ENCODE measurements at regions not wholly inside any gene's neighbourhood (a gene's known extent, or its start where the extent isn't known, plus 50 kb on each side); places are given as distances from the start of the nearest gene placed in this dataset.
"Not testable (repeated sequence)": the region's sequence is repeated elsewhere in the genome, so short reads cannot be mapped to it uniquely, and the experiment has no call there.

DNA sequence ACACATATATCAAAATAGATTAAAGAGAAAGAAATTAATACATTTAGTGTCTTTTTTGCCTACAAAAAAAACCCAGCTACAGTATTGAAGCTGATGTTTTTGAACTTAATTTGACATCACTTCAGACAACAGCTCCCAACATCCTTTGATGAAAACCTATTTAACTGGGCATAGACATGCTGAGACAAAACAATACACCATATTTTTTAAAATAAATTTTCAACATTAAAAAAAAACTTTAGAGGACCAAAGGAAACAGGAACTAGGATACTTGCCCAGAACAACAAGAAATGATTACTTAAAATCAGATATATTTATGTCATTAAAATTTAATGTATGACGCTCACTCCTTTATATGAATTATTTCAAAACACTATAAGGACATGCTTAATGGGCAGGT is 178.1 kb downstream of the MREG start:
- Mint-ChIP-seq H3K27ac (no peak overlapping the region), H3K9me3 (no peaks in the 10 kb centered on the region), H3K4me1 (ENCODE audit: low read depth in 2 of 2) (no peaks in the 10 kb centered on the region), H3K27me3 (peaks cover 8 to 12% of the 10 kb centered on the region in 2 donors), H3K36me3 (no peaks in the 10 kb centered on the region), H3K4me3 (no peak overlapping the region)
- no peak for ATAC-seq
- no peak for DNase-seq (ENCODE audit: low spot score)

DNA sequence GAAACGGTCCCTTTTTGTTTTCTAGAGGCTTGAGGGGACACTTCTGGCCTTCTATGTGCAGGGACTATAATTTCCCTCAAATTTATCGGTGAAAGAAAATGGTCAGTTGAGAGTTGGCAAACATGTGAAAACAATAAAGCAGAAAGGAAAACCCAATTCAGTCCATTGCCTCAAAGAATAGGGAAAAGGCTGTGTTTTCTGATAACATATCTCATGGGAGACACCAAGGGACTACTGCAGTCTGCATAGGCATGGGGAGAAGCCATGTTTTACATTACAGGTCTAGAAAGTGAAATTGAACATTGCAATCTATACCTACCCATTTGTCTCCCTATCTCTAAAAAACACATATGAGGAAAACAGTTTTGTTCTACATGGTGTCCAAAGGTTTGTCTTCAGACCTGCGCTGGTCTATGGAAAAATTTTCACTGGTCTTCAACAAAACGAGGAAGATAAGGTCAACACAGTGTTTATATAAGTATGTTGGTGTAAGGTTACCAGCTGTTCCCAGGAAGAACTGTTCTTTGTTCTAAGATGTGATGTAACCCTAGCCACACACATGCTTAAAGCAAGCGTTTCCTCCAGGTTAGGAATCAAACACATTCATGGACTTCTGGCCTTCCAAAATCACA is 179.7 kb downstream of the MREG start:
- Mint-ChIP-seq H3K36me3 (no peaks in the 10 kb centered on the region), H3K4me1 (ENCODE audit: low read depth in 2 of 2) (no peaks in the 10 kb centered on the region), H3K27me3 (peaks cover 8 to 15% of the 10 kb centered on the region in 2 donors), H3K27ac (no peak overlapping the region), H3K4me3 (no peak overlapping the region), H3K9me3 (no peaks in the 10 kb centered on the region)
- ATAC-seq: no peak
- no peak for DNase-seq (ENCODE audit: low spot score)

DNA sequence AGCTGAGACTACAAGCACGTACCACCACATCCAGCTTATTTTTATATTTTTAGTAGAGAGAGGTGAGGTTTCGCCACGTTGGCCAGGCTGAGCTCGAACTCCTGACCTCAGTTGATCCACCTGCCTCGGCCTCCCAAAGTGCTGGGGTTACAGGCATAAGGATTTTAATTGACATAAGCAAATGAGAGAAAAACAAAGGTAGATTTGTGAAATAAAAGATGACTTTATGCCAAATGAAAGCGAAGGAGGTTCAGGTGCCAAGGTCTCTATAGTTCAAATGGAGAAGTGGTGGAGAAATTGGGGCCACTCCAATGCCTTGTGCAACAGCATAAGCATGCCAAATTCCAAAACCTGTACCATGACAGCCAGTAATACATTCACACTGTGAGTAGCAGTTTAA is 180.6 kb downstream of the MREG start:
- no peaks in the 10 kb centered on the region for H3K4me1 Mint-ChIP-seq (ENCODE audit: low read depth in 2 of 2)
- no peaks in the 10 kb centered on the region for H3K36me3 Mint-ChIP-seq
- DNase-seq (ENCODE audit: low spot score): no peak
- H3K27ac Mint-ChIP-seq: no peak overlapping the region
- H3K4me3 Mint-ChIP-seq: no peak overlapping the region
- peaks cover 8 to 12% of the 10 kb centered on the region in 2 donors for H3K27me3 Mint-ChIP-seq
- no peaks in the 10 kb centered on the region for H3K9me3 Mint-ChIP-seq
- ATAC-seq: no peak

DNA sequence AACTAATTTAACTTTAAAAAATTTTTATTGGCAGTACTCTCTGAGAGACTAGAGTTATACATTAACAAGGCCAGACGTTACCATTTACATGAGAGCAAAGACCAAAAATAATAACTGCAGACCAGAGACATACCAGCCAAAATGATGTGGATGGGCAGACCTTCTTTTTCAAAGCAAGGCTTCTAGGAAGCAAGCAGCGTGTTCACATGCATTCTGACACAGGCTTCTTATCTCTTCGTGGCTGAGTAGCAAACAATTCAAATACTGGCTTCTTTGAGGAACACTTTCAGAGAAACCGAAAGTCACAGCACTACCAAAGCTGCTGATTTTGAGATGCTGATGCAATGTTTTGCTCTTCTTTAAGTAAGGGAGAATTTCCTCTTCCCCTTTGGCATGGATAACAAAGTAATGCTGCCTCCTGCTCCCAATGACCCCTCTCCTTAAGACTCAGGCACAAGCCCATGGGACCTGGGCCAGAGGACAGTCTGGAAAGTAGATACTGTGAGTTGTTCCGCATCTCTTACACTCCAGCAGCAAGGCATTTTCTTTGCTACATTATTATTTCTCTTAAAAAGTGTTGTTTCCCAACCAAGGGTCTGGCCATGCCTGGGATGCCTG is 181.9 kb downstream of the MREG start:
- ATAC-seq (no peak), DNase-seq (ENCODE audit: low spot score) (no peak)
- Mint-ChIP-seq H3K9me3 (no peaks in the 10 kb centered on the region), H3K4me3 (no peak overlapping the region), H3K27ac (no peak overlapping the region), H3K27me3 (peaks cover 8 to 9% of the 10 kb centered on the region in 2 donors), H3K36me3 (no peaks in the 10 kb centered on the region), H3K4me1 (ENCODE audit: low read depth in 2 of 2) (no peaks in the 10 kb centered on the region)

DNA sequence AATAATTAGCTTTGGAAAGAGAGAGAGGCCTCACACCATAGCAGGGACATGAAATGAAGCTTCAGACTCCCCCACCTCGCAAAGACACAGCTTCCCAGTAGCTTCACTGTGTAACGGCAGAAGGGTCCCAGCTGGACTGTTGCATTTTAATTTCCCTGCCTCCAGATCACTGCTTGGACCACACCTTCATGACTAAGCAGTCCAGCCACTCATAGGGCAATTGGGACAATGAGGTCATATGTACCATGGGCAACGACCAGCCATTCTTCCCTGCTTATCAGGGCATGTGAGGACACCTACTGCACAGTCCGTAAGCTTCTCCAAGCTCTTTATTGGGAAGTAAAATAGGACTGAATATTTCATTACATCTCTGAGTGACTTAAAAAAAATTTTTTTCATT is 183.0 kb downstream of the MREG start:
- Mint-ChIP-seq H3K9me3 (no peaks in the 10 kb centered on the region), H3K27me3 (peaks cover 0 to 9% of the 10 kb centered on the region in 2 donors), H3K36me3 (no peaks in the 10 kb centered on the region), H3K27ac (no peak overlapping the region), H3K4me3 (no peak overlapping the region), H3K4me1 (ENCODE audit: low read depth in 2 of 2) (no peaks in the 10 kb centered on the region)
- DNase-seq (ENCODE audit: low spot score) (no peak), ATAC-seq (no peak)

DNA sequence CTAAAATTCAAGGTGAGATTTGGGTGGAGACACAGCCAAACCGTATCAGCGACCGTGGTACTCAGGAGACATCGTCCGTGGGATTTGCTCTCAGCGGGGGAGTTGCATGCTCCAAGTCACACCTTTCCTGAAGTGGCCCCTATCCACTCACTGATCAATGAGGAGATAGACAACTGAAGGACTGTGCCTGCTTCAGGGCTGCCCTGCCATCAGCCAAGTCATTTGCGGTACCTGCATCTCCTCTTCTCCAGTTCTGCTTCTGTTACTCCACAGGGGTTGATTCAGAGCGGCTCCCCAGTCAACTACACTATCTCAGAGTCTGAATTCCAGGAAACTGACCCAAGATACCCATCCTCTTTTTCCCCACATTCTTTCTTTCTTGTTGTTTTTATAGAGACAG is 184.1 kb downstream of the MREG start:
- Mint-ChIP-seq H3K9me3 (no peaks in the 10 kb centered on the region), H3K4me1 (ENCODE audit: low read depth in 2 of 2) (no peaks in the 10 kb centered on the region), H3K36me3 (no peaks in the 10 kb centered on the region), H3K27ac (no peak overlapping the region), H3K27me3 (peaks cover 0 to 9% of the 10 kb centered on the region in 2 donors), H3K4me3 (no peak overlapping the region)
- ATAC-seq: no peak
- DNase-seq (ENCODE audit: low spot score): no peak

DNA sequence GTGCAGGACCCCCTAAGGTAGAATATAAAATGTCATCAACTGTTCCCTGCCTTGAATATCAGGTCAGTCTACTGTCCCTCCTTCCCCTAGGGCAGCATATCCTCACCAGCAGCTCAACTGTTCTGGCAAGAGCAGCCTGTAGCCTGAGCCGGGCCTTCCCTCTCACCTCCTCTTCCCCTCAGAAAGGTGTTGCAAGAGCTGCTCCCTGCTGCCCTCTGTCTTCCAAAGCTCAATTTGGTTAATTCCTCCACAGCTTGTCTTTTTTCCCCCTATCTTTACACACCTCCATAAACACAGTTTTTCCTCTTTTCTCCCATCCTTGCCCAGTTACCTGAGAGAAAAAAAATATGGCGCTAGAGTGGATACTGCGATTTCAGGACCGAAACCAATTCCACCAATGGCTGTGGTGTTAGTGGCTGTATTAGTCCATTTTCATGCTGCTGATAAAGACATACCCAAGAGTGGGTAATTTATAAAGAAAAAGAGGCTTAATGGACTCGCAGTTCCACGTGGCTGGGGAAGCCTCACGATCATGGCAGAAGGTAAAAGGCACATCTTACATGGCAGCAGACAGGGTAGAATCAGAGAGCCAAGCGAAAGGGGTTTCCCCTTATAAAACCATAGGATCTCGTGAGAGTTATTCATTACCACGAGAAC is 184.7 kb downstream of the MREG start:
- no peak overlapping the region for H3K4me3 Mint-ChIP-seq
- ATAC-seq (peak; percentile 48 to 65), DNase-seq (ENCODE audit: low spot score) (no peak)
- H3K4me1 Mint-ChIP-seq (ENCODE audit: low read depth in 2 of 2): no peaks in the 10 kb centered on the region
- no peaks in the 10 kb centered on the region for H3K36me3 Mint-ChIP-seq
- H3K9me3 Mint-ChIP-seq: no peaks in the 10 kb centered on the region
- H3K27me3 Mint-ChIP-seq: peaks cover 0 to 9% of the 10 kb centered on the region in 2 donors
- H3K27ac Mint-ChIP-seq: no peak overlapping the region

DNA sequence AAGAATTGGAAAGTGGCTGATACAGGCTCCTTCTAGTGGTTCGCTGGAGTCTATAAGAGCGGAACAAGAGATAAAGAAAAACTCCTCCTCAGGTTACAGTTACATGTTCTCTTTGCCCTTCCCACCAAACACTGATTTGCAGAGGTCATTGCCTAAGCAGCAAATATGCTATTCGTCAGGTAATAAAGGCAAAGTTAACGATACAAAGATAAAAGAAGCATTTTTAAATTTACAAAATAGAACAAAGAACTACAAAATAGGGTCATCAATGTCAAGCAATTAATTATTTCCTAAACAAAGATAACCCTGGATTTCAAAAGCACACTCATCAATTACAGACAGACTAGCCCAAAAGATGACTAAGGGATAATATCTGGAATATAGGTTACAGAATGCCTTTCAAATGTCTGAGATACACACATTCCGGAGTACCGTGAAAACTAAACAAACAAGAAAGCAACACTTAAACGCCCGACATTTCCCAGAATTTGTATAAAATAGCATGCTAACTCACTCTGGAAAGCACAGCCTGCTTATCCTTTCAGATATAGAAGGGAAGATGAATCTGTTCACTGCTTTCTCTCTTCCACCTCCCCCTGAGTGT is 186.4 kb downstream of the MREG start:
- peaks cover 5 to 14% of the 10 kb centered on the region in 2 donors for H3K27me3 Mint-ChIP-seq
- no peak overlapping the region for H3K27ac Mint-ChIP-seq
- H3K4me3 Mint-ChIP-seq: no peak overlapping the region
- H3K4me1 Mint-ChIP-seq (ENCODE audit: low read depth in 2 of 2): no peaks in the 10 kb centered on the region
- H3K9me3 Mint-ChIP-seq: peaks cover 3% of the 10 kb centered on the region
- no peak for ATAC-seq
- peaks cover 3% of the 10 kb centered on the region for H3K36me3 Mint-ChIP-seq
- DNase-seq (ENCODE audit: low spot score): no peak

DNA sequence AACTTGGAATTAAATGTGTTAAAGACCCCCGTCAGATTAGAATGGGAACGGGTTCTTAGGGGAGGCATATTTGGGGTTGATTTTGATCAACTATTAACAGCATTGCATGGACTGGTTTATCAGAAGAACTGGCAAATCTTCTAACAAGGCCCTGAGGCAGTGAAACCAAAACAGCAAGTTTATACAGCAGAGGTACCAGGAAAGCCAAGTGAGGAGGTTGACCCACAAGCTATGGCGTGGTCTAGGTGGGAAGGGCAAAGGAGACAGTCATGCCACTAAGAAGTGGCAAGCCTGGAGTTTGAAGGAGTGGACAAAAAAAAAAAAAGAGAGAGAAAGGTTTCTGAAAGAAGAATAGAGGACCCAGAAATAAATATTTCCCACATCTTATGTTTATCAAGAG is 187.0 kb downstream of the MREG start:
- ATAC-seq: no peak
- Mint-ChIP-seq H3K9me3 (peaks cover 3% of the 10 kb centered on the region), H3K27ac (no peak overlapping the region), H3K36me3 (peaks cover 4% of the 10 kb centered on the region), H3K27me3 (peaks cover 11 to 17% of the 10 kb centered on the region in 2 donors), H3K4me1 (ENCODE audit: low read depth in 2 of 2) (no peaks in the 10 kb centered on the region), H3K4me3 (no peak overlapping the region)
- DNase-seq (ENCODE audit: low spot score): no peak

DNA sequence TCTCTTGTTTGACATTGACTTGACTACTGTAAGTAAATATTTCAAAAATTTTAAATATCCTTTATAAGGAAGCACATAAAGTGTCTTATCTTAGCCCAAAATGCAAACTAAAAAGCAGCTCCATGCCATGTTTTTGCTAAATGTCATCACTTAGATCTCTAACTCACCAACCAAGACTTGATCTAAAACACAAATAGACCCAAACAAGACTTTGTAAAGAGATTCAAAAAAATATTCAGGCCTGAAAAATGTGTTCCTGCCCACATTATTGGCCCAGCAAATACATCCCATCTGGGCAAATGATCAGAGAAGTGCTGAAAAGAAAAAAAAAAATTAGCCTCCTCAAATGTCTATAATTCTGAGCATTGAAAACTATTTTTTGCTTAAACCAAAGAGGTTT is 187.6 kb downstream of the MREG start:
- H3K4me1 Mint-ChIP-seq (ENCODE audit: low read depth in 2 of 2): no peaks in the 10 kb centered on the region
- peaks cover 16 to 18% of the 10 kb centered on the region in 2 donors for H3K27me3 Mint-ChIP-seq

DNA sequence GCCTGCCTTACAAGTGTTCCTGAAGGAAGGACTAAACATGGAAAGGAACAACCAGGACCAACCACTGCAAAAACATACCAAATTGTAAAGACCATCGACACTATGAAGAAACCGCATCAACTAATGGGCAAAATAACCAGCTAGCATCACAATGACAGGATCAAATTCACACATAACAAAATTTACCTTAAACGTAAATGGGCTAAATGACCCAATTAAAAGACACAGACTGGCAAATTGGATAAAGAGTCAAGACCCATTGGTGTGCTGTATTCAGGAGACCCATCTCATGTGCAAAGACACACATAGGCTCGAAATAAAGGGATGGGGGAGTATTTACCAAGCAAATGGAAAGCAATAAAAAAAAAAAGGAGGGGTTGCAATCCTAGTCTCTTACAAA is 192.1 kb downstream of the MREG start:
- not testable (repeated sequence) for H3K4me3 Mint-ChIP-seq; H3K9me3 Mint-ChIP-seq; DNase-seq (ENCODE audit: low spot score); ATAC-seq; H3K27ac Mint-ChIP-seq; H3K4me1 Mint-ChIP-seq (ENCODE audit: low read depth in 2 of 2)
- Mint-ChIP-seq H3K27me3 (peaks cover 25 to 42% of the 10 kb centered on the region in 2 donors), H3K36me3 (peaks cover 13% of the 10 kb centered on the region)

More for the DNA sequence above, 187.6 kb downstream of the MREG start:
- DNase-seq (ENCODE audit: low spot score) (no peak), ATAC-seq (no peak)
- no peak overlapping the region for H3K4me3 Mint-ChIP-seq
- peaks cover 6% of the 10 kb centered on the region for H3K36me3 Mint-ChIP-seq
- peaks cover 3% of the 10 kb centered on the region for H3K9me3 Mint-ChIP-seq
- no peak overlapping the region for H3K27ac Mint-ChIP-seq

DNA sequence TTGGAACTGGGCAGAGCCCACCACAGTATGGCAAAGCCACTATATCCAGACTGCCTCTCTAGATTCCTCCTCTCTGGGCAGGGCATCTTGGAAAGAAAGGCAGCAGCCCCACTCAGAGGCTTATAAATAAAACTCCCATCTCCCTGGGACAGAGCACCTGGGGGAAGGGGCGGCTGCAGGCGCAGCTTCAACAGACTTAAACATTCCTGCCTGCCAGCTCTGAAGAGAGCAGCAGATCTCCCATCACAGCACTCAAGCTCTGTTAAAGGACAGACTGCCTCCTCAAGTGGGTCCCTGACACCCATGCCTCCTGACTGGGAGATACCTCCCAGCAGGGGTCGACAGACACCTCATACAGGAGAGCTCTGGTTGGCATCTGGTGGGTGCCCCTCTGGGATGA is 193.6 kb downstream of the MREG start:
- ATAC-seq; H3K4me1 Mint-ChIP-seq (ENCODE audit: low read depth in 2 of 2); H3K4me3 Mint-ChIP-seq; DNase-seq (ENCODE audit: low spot score); H3K27ac Mint-ChIP-seq; H3K9me3 Mint-ChIP-seq: not testable (repeated sequence)
- peaks cover 13% of the 10 kb centered on the region for H3K36me3 Mint-ChIP-seq
- H3K27me3 Mint-ChIP-seq: peaks cover 27 to 47% of the 10 kb centered on the region in 2 donors

DNA sequence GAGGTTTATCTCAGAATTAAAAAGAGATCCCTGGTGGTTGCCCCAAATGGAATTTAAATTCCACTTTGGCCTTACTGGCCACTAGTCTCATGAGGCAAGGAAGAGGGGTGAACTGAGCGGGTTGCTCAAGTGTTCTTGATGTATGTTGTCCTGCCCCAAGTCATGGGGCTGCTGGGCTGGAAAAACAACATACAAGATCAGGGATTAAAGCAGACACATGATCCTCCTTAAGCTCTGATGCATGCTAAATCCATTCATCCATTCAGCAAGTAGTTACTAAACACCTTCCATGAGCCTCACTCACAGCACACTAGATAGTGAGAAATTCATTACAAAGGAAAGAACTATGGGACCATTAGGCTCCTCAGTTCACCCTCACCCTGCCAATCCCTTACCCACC is 196.3 kb downstream of the MREG start:
- Mint-ChIP-seq H3K4me3 (no peak overlapping the region), H3K9me3 (peaks cover under 1% of the 10 kb centered on the region), H3K36me3 (peaks cover 11% of the 10 kb centered on the region), H3K27ac (no peak overlapping the region), H3K27me3 (peaks cover 24 to 53% of the 10 kb centered on the region in 2 donors), H3K4me1 (ENCODE audit: low read depth in 2 of 2) (peaks cover 12% of the 10 kb centered on the region in 2 donors)
- DNase-seq (ENCODE audit: low spot score) (no peak), ATAC-seq (no peak)

DNA sequence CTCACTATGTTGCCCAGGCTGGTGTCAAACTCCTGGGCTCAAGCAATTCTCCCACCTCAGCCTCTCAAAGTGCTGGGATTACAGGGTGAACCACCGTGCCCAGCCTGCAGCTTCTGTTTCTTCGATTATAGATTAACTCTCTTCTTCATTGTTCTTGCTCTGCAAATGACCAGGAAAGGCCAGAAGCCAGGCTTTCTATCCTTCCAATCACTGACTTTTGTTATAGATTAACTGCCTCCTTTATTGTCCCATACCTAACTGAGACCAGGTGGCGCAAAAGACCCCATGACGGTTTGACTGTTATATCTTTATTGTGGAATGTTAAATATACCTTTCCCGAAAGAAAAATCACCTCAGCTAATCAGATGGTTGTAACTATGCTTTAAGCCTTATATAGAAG is 196.9 kb downstream of the MREG start:
- ATAC-seq (no peak), DNase-seq (ENCODE audit: low spot score) (no peak)
- H3K4me1 Mint-ChIP-seq (ENCODE audit: low read depth in 2 of 2): peaks cover 18 to 19% of the 10 kb centered on the region in 2 donors
- H3K27me3 Mint-ChIP-seq: peaks cover 20 to 47% of the 10 kb centered on the region in 2 donors
- H3K27ac Mint-ChIP-seq: no peak overlapping the region
- no peak overlapping the region for H3K4me3 Mint-ChIP-seq
- no peaks in the 10 kb centered on the region for H3K9me3 Mint-ChIP-seq
- peaks cover 10% of the 10 kb centered on the region for H3K36me3 Mint-ChIP-seq
